Vagina (tissue), 2 donors: ENCODE measurements at regions not wholly inside any gene's neighbourhood (a gene's known extent, or its start where the extent isn't known, plus 50 kb on each side); places are given as distances from the start of the nearest gene placed in this dataset.

Experiments used
- CTCF ChIP-seq, 3 experiments: fragments of 450-650 bp in 2 of 3; fragments of 200-600 bp in 1 of 3; sonication (generic) in 1 of 3; IDR thresholded peaks; one replicate each; pipeline ENCODE4 v1.5.1; 2017 to 2019; ENCODE audit warnings: antibody characterized with exemption in 3 of 3, mild to moderate bottlenecking in 2 of 3, moderate library complexity in 2 of 3
- POLR2A ChIP-seq, 2 donors: fragments of 450-650 bp; IDR thresholded peaks; one replicate each; pipeline ENCODE4 v1.6.1; 2017; ENCODE audit warnings: antibody characterized with exemption in 2 of 2, mild to moderate bottlenecking in 2 of 2, moderate library complexity in 2 of 2
- POLR2AphosphoS5 ChIP-seq, 2 donors: sonication (generic); formaldehyde crosslinking; IDR thresholded peaks; one replicate each; pipeline ENCODE4 v1.9.0; 2017; ENCODE audit warnings: antibody characterized with exemption in 2 of 2, mild to moderate bottlenecking in 2 of 2, low read depth in 1 of 2; ENCODE audit not compliant: insufficient read depth in 1 of 2

GRCh38 chr2:34529965-34530364 lies 930.9 kb upstream of the FAM98A start:
- TF ChIP-seq POLR2AphosphoS5 (IDR thresholded peaks at IDR 0.05; ENCODE audit: insufficient read depth in 1 of 2, low read depth in 1 of 2) (no peak), CTCF (IDR thresholded peaks at IDR 0.05) (no peak), POLR2A (IDR thresholded peaks at IDR 0.05) (no peak)
